Midbrain (tissue), 1 donor: ENCODE measurements at regions not wholly inside any gene's neighbourhood (a gene's known extent, or its start where the extent isn't known, plus 50 kb on each side); places are given as distances from the start of the nearest gene placed in this dataset.

Experiments used
- DNase-seq: peaks from one replicate; lab custom pipeline; 2025; lab: John Stamatoyannopoulos, UW

GRCh38 chr22:27148886-27149470 lies 491.6 kb downstream of the MIAT start:
- DNase-seq = no peak

- no peak for DNase-seq
Observed at GRCh38 chr22:27149921-27150543, 492.6 kb downstream of the MIAT start.

- DNase-seq = no peak
Observed at GRCh38 chr22:27150544-27150941, 493.2 kb downstream of the MIAT start.

- DNase-seq = no peak
Observed at GRCh38 chr22:27151407-27151806, 494.0 kb downstream of the MIAT start.

GRCh38 chr22:27152033-27152432 lies 494.6 kb downstream of the MIAT start:
- DNase-seq = no peak

- no peak for DNase-seq
Observed at GRCh38 chr22:27152883-27153282, 495.5 kb downstream of the MIAT start.

GRCh38 chr22:27153386-27153785 lies 496.0 kb downstream of the MIAT start:
- no peak for DNase-seq

- DNase-seq = no peak
Observed at GRCh38 chr22:27154717-27155116, 497.3 kb downstream of the MIAT start.

GRCh38 chr22:27156821-27157489 lies 499.6 kb downstream of the MIAT start:
- DNase-seq = no peak

GRCh38 chr22:27157666-27158370 lies 500.4 kb downstream of the MIAT start:
- no peak for DNase-seq

GRCh38 chr22:27159016-27159415 lies 501.6 kb downstream of the MIAT start:
- DNase-seq = no peak

GRCh38 chr22:27159716-27160295 lies 502.4 kb downstream of the MIAT start:
- DNase-seq = no peak

- no peak for DNase-seq
Observed at GRCh38 chr22:27163162-27164137, 506.1 kb downstream of the MIAT start.

- no peak for DNase-seq
Observed at GRCh38 chr22:27164781-27165503, 507.6 kb downstream of the MIAT start.

- DNase-seq = no peak
Observed at GRCh38 chr22:27168681-27169080, 511.3 kb downstream of the MIAT start.

- DNase-seq = no peak
Observed at GRCh38 chr22:27170491-27170890, 513.1 kb downstream of the MIAT start.

- DNase-seq = no peak
Observed at GRCh38 chr22:27171212-27171611, 513.8 kb downstream of the MIAT start.

GRCh38 chr22:27173530-27173929 lies 516.1 kb downstream of the MIAT start:
- no peak for DNase-seq

GRCh38 chr22:27175021-27175838 lies 517.8 kb downstream of the MIAT start:
- DNase-seq = no peak

- DNase-seq = no peak
Observed at GRCh38 chr22:27175974-27176373, 518.6 kb downstream of the MIAT start.
